Astrocyte (in vitro differentiated cells and primary cell): ENCODE measurements at regions not wholly inside any gene's neighbourhood (a gene's known extent, or its start where the extent isn't known, plus 50 kb on each side); places are given as distances from the start of the nearest gene placed in this dataset.

ENCODE experiments used
- DNase-seq: peaks from one replicate; pipeline ENCODE4 v3.0.0-alpha.2; 2010; ENCODE audit warnings: low read depth
- FAIRE-seq: peaks from 2 replicates; lab custom pipeline; 2011; peaks lifted over from hg19 to GRCh38; lab: Jason Lieb, UNC
- H2AFZ ChIP-seq: 2 replicates; pipeline ENCODE4 v1.6.0; 2012; ENCODE audit warnings: low read depth, low read length, inconsistent platforms
- H3K27ac ChIP-seq: 2 replicates; pipeline ENCODE4 v1.5.1; 2011; ENCODE audit warnings: low read depth, low read length, inconsistent platforms
- H3K27me3 ChIP-seq: 2 replicates; pipeline ENCODE4 v1.6.0; 2011; ENCODE audit warnings: low read length, inconsistent platforms; ENCODE audit not compliant: insufficient read depth
- H3K36me3 ChIP-seq: 2 replicates; pipeline ENCODE4 v1.5.1; 2011; ENCODE audit warnings: low read length, inconsistent platforms; ENCODE audit not compliant: insufficient read depth
- H3K4me1 ChIP-seq: 2 replicates; pipeline ENCODE4 v1.5.1; 2011; ENCODE audit warnings: low read length, inconsistent platforms; ENCODE audit not compliant: insufficient read depth
- H3K4me2 ChIP-seq: 2 replicates; pipeline ENCODE4 v1.6.0; 2012; ENCODE audit warnings: low read length, inconsistent platforms
- H3K4me3 ChIP-seq: 2 replicates; pipeline ENCODE4 v1.5.1; 2011; ENCODE audit warnings: low read depth, mild to moderate bottlenecking, low read length, inconsistent platforms; ENCODE audit not compliant: insufficient read depth
- H3K79me2 ChIP-seq: 2 replicates; pipeline ENCODE4 v1.6.0; 2012; ENCODE audit warnings: mild to moderate bottlenecking, low read length, inconsistent platforms; ENCODE audit not compliant: insufficient read depth
- H3K9ac ChIP-seq: 2 replicates; pipeline ENCODE4 v1.6.0; 2012; ENCODE audit warnings: mild to moderate bottlenecking, low read length, inconsistent platforms
- H3K9me3 ChIP-seq: 2 replicates; pipeline ENCODE4 v1.5.1; 2012; ENCODE audit warnings: low read depth, mild to moderate bottlenecking, low read length, inconsistent platforms; ENCODE audit not compliant: insufficient read depth
- H4K20me1 ChIP-seq: 2 replicates; pipeline ENCODE4 v1.6.0; 2012; ENCODE audit warnings: low read length, inconsistent platforms; ENCODE audit not compliant: insufficient read depth
- H3K27ac Mint-ChIP-seq: one replicate; pipeline ENCODE4 v1.8.0; 2021; ENCODE audit warnings: mild to moderate bottlenecking, mixed read lengths; ENCODE audit not compliant: unreplicated experiment
- H3K27me3 Mint-ChIP-seq: one replicate; pipeline ENCODE4 v1.8.0; 2021; ENCODE audit warnings: low read depth, mixed read lengths; ENCODE audit not compliant: unreplicated experiment
- H3K36me3 Mint-ChIP-seq: one replicate; pipeline ENCODE4 v1.8.0; 2021; ENCODE audit warnings: low read depth, mixed read lengths; ENCODE audit not compliant: unreplicated experiment
- H3K4me1 Mint-ChIP-seq: one replicate; pipeline ENCODE4 v1.8.0; 2021; ENCODE audit warnings: low read depth, mixed read lengths; ENCODE audit not compliant: unreplicated experiment
- H3K4me3 Mint-ChIP-seq: one replicate; pipeline ENCODE4 v1.8.0; 2021; ENCODE audit warnings: mild to moderate bottlenecking, moderate library complexity, mixed read lengths; ENCODE audit not compliant: unreplicated experiment
- H3K9me3 Mint-ChIP-seq: one replicate; pipeline ENCODE4 v1.8.0; 2021; ENCODE audit warnings: mild to moderate bottlenecking, mixed read lengths; ENCODE audit not compliant: unreplicated experiment
- EZH2 ChIP-seq: IDR thresholded peaks from 2 replicates; pipeline ENCODE4 v1.6.1; 2012; ENCODE audit warnings: mild to moderate bottlenecking, low read length, inconsistent platforms; ENCODE audit not compliant: insufficient read depth
- TF ChIP-seq, protein P1 (sequence below): IDR thresholded peaks from 2 replicates; pipeline ENCODE4 v1.5.1; 2011; ENCODE audit warnings: low read depth, mild to moderate bottlenecking, inconsistent platforms, low read length, moderate library complexity; ENCODE audit not compliant: insufficient read depth

GRCh38 chr4:138450546-138451275, 208.6 kb upstream of the SLC7A11 start:
- H3K36me3 ChIP-seq, result no peaks in the 10 kb centered on the region
- Mint-ChIP-seq H3K36me3 (no peaks in the 10 kb centered on the region), H3K4me1 (no peaks in the 10 kb centered on the region), H3K27me3 (no peaks in the 10 kb centered on the region), H3K4me3 (no peak overlapping the region), H3K27ac (no peak overlapping the region), H3K9me3 (peaks cover 2% of the 10 kb centered on the region)
- no peaks in the 10 kb centered on the region for H4K20me1 ChIP-seq
- TF ChIP-seq, protein P1, sequence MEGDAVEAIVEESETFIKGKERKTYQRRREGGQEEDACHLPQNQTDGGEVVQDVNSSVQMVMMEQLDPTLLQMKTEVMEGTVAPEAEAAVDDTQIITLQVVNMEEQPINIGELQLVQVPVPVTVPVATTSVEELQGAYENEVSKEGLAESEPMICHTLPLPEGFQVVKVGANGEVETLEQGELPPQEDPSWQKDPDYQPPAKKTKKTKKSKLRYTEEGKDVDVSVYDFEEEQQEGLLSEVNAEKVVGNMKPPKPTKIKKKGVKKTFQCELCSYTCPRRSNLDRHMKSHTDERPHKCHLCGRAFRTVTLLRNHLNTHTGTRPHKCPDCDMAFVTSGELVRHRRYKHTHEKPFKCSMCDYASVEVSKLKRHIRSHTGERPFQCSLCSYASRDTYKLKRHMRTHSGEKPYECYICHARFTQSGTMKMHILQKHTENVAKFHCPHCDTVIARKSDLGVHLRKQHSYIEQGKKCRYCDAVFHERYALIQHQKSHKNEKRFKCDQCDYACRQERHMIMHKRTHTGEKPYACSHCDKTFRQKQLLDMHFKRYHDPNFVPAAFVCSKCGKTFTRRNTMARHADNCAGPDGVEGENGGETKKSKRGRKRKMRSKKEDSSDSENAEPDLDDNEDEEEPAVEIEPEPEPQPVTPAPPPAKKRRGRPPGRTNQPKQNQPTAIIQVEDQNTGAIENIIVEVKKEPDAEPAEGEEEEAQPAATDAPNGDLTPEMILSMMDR, result no peak
- TF ChIP-seq EZH2, result no peak
- no peak overlapping the region for H3K4me2 ChIP-seq
- no peaks in the 10 kb centered on the region for H3K4me1 ChIP-seq
- no peaks in the 10 kb centered on the region for H3K79me2 ChIP-seq
- no peak overlapping the region for H3K27ac ChIP-seq
- FAIRE-seq, result no peak
- H3K4me3 ChIP-seq, result no peak overlapping the region
- H3K9me3 ChIP-seq, result no peaks in the 10 kb centered on the region
- no peaks in the 10 kb centered on the region for H3K27me3 ChIP-seq
- DNase-seq, result no peak
- H2AFZ ChIP-seq, result no peak overlapping the region
- H3K9ac ChIP-seq, result no peak overlapping the region

DNA sequence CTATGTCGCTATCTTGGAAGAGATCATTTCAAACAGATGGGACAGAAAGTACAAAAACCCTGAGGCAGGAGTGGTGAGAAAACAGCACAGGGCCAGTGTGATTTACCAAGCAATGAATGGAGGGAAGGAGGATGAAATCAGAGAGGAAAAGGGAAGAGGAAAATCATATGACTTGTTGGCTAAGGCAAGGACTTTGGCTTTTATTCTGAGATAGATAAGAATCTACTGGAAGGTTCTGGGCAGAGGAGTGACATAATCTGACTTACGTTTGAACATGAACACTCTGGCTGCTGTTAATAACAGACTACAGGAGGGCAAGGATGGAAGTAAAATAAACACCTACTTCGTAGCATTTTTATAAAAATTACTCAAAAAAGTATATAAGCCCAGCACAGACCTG, 207.8 kb upstream of the SLC7A11 start:
- no peak for FAIRE-seq
- no peak overlapping the region for H2AFZ ChIP-seq
- Mint-ChIP-seq H3K9me3 (peaks cover 2% of the 10 kb centered on the region), H3K36me3 (no peaks in the 10 kb centered on the region), H3K4me1 (no peaks in the 10 kb centered on the region), H3K4me3 (no peak overlapping the region), H3K27ac (no peak overlapping the region), H3K27me3 (no peaks in the 10 kb centered on the region)
- H3K27ac ChIP-seq, result no peak overlapping the region
- no peaks in the 10 kb centered on the region for H3K79me2 ChIP-seq
- H3K4me2 ChIP-seq, result no peak overlapping the region
- no peaks in the 10 kb centered on the region for H3K27me3 ChIP-seq
- peak; percentile 20 for DNase-seq
- H3K9ac ChIP-seq, result no peak overlapping the region
- H4K20me1 ChIP-seq, result no peaks in the 10 kb centered on the region
- TF ChIP-seq, protein P1, result no peak
- TF ChIP-seq EZH2, result no peak
- H3K4me3 ChIP-seq, result no peak overlapping the region
- no peaks in the 10 kb centered on the region for H3K4me1 ChIP-seq
- H3K9me3 ChIP-seq, result no peaks in the 10 kb centered on the region
- no peaks in the 10 kb centered on the region for H3K36me3 ChIP-seq

GRCh38 chr4:138448169-138448568, 206.0 kb upstream of the SLC7A11 start:
- H3K36me3 Mint-ChIP-seq, result no peaks in the 10 kb centered on the region
- H3K79me2 ChIP-seq, result no peaks in the 10 kb centered on the region
- TF ChIP-seq EZH2, result no peak
- TF ChIP-seq, protein P1, result no peak

More at GRCh38 chr4:138448169-138448568, 206.0 kb upstream of the SLC7A11 start:
- Mint-ChIP-seq H3K27ac (no peak overlapping the region), H3K27me3 (no peaks in the 10 kb centered on the region), H3K9me3 (peaks cover 2% of the 10 kb centered on the region), H3K4me3 (no peak overlapping the region), H3K4me1 (no peaks in the 10 kb centered on the region)
- no peak overlapping the region for H3K27ac ChIP-seq
- H3K9ac ChIP-seq, result no peak overlapping the region
- H3K27me3 ChIP-seq, result no peaks in the 10 kb centered on the region
- H3K4me3 ChIP-seq, result no peak overlapping the region
- no peaks in the 10 kb centered on the region for H4K20me1 ChIP-seq
- no peaks in the 10 kb centered on the region for H3K4me1 ChIP-seq
- no peak for DNase-seq
- H3K4me2 ChIP-seq, result no peak overlapping the region
- FAIRE-seq, result no peak
- no peak overlapping the region for H2AFZ ChIP-seq
- H3K9me3 ChIP-seq, result no peaks in the 10 kb centered on the region
- H3K36me3 ChIP-seq, result no peaks in the 10 kb centered on the region
